NCI-H524 (cell line): ENCODE measurements at regions not wholly inside any gene's neighbourhood (a gene's known extent, or its start where the extent isn't known, plus 50 kb on each side); places are given as distances from the start of the nearest gene placed in this dataset.

ENCODE experiments used
- DNase-seq, 2 experiments: peaks; one replicate each; lab custom pipeline; 2025; lab: John Stamatoyannopoulos, UW

DNA sequence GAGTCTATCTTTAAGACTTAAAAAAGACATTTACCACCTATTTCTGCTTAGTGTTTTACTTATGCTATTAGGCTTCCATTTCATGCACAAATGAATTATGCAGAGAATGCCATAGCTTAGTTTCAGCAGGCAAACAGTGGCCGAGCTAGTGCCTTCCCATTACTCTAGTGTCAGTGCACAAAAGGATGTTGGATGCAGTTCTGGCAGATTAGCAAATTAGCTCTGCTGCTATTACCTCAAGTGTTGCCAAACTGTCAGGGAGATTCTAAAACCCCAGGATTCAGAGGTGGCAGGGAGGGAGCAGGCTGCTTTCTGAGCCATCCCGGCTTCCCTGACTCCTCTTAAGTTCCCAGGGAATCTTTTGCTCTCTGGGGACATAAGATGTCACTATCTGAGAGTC lies 209.4 kb upstream of the NCAM1 start:
- peak; percentile 74 to 90 for DNase-seq

GRCh38 chr11:112752563-112752962 lies 208.7 kb upstream of the NCAM1 start:
- no peak for DNase-seq

DNA sequence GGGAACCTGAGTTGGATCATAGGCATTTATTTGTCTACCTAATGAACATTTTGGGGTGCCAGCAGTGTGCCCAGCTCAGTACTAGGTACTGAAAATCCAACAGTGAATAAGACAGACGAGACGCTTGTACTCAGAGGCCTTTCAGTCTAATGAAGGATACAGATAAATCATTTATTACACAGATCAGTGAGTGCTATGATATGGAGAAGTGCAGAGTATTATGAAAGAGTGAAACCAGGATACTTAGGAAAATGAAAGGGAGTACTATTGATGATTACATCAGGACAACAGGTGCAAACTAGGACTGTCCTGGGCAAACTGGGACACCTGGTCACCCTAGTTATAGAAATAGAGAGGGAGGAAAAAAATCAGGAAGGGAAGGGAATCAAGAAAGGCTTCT lies 207.5 kb upstream of the NCAM1 start:
- DNase-seq, result no peak

DNA sequence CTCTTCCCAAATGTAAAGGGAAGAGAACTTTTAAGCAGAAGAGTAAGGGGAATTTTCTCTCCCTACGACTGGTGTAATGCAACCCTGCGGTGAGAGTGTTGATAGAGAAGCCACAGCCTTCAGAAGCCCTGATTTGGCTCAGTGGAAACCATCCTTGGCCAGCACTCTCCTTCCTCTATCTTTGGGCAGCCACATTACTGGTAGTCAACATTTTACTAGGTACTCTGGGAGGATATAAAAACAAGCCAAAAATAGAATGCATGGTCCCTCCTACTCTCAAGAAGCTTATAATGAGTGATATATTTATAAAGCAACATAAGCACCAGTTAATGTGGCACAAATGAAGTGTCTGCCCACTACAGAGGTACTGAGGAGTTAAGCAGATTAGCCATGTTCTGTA lies 201.8 kb upstream of the NCAM1 start:
- peak; percentile 32 to 68 for DNase-seq

GRCh38 chr11:112760396-112761059 lies 200.7 kb upstream of the NCAM1 start:
- no peak for DNase-seq

DNA sequence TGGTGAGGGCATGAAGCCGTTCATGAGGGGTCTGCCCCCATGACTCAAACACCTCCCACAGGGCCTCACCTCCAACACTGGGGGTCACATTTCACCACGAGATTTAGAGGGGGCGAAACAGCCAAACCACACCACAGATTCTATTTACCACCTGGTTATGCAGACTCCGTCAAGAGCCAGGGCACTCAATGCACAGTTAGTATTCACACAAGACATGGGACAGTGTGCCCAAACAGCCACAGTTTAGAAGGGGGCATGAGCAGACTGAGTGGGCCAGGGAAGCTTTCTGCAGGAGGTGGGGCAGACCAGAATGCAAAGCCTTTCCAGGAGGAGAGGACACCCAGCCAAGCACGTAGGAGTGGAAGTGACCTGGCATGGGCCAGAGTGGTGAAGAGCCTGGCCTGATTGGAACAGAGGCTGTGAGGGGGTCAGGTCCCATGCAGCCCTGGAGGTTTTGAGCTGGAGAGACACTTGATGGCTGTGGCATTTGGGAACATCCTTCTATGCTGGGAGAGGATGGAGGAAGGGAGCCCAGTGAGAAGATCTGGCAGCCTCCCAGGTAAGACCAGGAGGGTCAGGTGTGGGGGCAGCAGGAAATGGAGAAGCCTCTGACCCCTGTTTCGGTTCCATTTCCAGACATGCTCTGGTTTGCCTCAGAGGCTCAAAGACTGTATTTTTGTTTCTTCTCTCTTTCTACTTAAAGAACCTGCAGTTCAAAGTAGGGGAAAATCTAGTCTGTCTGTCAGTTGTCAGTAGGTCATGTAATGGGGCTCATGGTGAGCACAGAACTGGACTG lies 199.1 kb upstream of the NCAM1 start:
- DNase-seq, result no peak

DNA sequence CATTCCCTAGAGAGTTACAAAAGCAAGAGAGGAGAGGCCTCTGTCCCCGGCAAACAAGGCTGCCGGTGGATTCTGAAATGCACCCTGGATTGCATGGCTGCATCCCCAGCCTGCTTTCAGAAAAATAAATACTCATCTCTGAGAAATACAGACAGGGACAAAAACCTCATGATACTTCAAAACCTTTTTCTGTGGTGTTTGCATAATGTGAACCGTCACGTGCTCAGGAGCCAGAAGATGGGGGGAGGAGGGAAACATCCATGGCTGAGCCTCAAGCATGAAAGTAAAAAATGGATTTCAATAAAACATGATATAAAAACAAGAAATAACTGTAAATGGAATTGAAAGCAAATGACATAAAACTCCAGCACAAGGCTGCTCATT lies 198.5 kb upstream of the NCAM1 start:
- no peak for DNase-seq

DNA sequence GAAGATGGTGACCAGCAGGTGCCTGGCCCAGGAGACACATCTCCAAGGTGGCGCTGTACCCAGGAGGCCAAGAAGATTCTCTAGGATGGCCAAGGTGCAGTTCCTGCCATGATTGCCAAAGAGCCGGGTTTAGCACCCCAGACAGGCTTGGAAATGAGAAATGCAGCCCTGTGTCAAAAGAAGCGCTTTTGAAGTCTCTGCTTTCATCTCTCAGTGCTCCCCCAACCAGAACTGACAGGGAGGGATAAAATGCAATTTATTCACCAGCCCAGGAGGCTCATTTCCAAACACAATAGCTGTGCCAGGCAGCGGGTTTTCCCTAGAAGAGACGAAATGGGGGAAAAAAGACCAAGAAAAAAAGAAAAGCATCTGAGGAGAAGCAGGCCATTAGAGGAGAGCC lies 195.9 kb upstream of the NCAM1 start:
- no peak for DNase-seq

- no peak for DNase-seq
Observed at GRCh38 chr11:112769170-112769569, 192.1 kb upstream of the NCAM1 start.

DNA sequence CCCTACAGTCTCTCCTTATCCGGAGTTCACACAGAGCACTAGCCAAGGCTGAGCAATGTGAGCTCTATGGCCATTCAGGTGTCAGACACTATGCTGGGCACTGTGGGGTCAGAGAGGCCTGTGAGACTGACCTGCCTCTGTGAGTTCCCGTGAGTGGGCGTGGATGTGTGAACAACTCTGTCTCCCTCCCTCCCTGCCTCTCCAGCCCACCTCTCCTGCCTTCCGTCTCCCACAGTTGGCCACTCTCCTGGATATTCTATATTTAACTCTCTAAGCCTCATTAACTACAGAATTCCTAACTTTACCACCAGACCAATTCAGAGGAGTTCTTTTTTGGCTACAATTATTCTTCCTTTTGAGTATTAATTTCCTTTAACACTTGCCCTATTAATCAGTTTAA lies 191.6 kb upstream of the NCAM1 start:
- no peak for DNase-seq

- no peak for DNase-seq
Observed at GRCh38 chr11:112770033-112770432, 191.2 kb upstream of the NCAM1 start.

- no peak for DNase-seq
Observed at GRCh38 chr11:112770487-112770886, 190.7 kb upstream of the NCAM1 start.

- no peak for DNase-seq
Observed at GRCh38 chr11:112771851-112772250, 189.4 kb upstream of the NCAM1 start.

DNA sequence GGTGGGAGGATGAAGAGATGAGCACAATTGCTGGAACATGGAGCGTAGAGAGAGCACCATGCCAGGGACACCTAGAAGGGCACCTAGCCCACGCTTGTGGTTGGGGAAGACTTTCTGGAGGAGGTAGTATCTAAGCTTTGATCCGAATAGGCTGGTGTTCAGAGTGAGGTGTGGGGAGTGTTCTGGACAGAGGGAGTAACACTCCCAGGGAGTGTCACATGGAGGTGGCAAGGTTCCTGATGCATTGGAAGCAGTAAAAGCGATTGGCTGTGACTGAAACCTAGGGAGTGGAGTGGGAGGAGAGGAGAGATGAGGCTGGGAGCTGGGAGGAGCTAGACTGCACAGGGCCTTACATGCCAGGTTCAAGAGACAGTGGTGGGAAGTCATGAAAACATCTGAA lies 188.0 kb upstream of the NCAM1 start:
- no peak for DNase-seq

DNA sequence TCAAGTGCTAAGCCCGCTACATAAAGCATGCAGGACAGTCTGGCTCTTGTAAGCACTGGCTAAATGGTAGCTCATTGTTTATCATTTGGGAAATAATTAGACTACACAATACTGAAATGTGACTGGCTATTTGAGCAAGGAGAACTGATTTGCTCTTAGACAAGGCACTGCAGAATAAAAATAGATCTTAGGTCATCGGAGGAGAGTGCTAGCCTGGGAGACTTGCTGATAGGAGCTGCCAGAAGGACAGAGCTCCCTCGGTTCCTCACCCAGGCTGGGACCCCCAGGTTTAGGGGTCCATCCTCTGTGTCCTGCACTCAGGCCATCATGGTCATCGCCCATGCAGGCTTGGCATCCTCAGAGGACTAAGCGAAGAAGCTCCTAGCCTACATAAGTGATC lies 184.4 kb upstream of the NCAM1 start:
- no peak for DNase-seq

- peak in 1 of 2 experiments; percentile 48 for DNase-seq
Observed at GRCh38 chr11:112777283-112777751, 183.9 kb upstream of the NCAM1 start.

GRCh38 chr11:112778091-112778876 lies 182.9 kb upstream of the NCAM1 start:
- DNase-seq, result no peak

DNA sequence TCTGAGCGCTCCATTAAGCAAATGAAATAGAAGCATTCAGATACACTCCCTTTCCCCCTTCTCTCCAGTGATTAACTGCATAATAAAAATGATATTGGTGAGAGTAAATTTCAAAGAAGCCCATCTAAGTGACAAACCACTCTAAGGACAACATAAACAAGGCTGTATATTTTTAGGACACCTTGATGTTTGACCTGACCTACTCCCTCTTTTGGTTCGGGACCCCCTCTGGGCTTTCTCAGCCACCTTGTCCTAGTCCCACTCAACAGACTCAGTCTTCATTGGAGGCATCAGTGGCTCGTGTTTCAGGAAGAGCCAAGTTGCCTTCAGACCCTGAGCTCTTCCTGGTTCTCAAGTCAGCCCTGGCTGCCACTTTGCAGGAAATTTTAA lies 182.3 kb upstream of the NCAM1 start:
- DNase-seq, result no peak

DNA sequence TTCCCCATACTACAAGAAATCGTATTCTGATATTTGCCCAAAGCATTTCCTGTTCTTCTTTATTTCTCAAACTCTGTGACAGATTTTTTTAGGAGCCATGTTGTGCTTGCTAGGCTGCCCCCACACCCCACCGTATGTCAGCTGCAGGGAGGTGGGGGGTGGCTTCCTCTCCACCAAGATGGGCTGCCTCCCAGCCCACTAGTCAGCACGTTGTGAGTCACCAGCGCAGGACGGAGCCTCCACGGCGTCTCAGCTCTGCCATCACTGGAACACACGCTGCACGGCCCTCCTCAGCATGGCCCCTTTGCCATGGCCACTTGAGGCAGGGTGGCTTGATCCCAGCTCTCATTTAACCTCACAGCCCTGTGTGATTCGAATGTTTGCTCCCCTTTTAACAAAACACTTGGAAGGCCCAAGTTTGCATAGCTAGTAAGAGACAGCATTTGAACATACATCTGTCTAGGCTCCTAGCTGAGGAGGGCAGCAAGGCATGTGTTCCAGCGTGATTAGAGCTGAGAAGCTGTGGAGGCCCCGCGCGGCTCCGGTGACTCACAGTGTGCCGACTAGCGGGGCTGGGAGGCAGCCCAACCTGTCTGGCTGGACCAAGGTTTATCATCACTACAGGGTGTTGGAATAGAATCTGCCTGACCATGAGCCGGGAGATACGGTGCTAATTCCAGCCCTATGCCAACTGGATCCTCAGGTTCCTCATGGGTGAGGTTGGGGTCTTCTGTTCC lies 180.7 kb upstream of the NCAM1 start:
- DNase-seq, result no peak

- DNase-seq, result no peak
Observed at GRCh38 chr11:112783945-112784322, 177.3 kb upstream of the NCAM1 start.

GRCh38 chr11:112784323-112785073 lies 176.7 kb upstream of the NCAM1 start:
- DNase-seq, result peak; percentile 79 to 91
